ENCODE measurements at regions not wholly inside any gene's neighbourhood (a gene's known extent, or its start where the extent isn't known, plus 50 kb on each side); places are given as distances from the start of the nearest gene placed in this dataset.
A peak's percentile ranks its signal among the peaks of the same experiment; 100 is the strongest.

DNA sequence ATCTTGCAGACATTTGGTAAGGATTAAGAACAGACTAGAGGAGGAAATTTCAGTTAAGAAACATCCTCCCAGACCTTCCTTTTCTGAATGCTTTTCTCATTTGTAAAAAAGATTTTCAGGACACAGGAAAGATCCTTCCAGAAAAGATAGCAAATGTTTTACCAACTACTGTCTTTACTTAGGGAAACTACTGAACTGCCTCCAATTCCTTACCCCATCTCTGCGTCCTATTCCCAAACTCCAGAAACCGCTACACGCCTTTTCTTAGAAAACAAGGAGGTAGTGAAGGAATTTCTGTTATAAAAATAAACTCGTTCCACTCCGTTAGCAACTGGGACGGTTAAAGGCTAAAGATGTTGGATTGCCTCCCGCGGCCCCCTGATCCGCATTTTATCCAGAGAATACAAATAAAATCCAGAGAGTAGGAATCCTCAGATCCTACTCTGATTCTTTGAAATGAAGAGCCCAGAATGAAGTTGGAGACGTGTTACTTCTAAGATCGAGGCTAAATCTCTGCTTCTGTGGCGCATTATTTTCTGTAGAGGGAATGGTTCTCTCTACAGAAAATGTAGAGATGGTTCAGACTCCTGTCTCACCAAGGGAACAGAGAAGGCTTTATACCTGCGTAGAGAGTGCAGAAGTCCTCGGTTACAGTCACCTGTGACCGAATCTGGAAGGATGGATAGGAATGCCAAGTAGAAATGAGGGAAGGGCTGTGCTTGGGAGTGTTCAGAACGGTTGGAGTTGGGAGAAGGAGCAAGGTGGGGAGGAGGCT lies 133.0 kb downstream of the GPX5 start:
- TF ChIP-seq, protein P1, sequence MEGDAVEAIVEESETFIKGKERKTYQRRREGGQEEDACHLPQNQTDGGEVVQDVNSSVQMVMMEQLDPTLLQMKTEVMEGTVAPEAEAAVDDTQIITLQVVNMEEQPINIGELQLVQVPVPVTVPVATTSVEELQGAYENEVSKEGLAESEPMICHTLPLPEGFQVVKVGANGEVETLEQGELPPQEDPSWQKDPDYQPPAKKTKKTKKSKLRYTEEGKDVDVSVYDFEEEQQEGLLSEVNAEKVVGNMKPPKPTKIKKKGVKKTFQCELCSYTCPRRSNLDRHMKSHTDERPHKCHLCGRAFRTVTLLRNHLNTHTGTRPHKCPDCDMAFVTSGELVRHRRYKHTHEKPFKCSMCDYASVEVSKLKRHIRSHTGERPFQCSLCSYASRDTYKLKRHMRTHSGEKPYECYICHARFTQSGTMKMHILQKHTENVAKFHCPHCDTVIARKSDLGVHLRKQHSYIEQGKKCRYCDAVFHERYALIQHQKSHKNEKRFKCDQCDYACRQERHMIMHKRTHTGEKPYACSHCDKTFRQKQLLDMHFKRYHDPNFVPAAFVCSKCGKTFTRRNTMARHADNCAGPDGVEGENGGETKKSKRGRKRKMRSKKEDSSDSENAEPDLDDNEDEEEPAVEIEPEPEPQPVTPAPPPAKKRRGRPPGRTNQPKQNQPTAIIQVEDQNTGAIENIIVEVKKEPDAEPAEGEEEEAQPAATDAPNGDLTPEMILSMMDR (IDR thresholded peaks at IDR 0.05; ENCODE audit: unreplicated experiment in 3 of 3) = no peak
- Mint-ChIP-seq H3K4me3 (peak overlapping the region; percentile 86 to 95 (median 92)), H3K9me3 (no peaks in the 10 kb centered on the region)

DNA sequence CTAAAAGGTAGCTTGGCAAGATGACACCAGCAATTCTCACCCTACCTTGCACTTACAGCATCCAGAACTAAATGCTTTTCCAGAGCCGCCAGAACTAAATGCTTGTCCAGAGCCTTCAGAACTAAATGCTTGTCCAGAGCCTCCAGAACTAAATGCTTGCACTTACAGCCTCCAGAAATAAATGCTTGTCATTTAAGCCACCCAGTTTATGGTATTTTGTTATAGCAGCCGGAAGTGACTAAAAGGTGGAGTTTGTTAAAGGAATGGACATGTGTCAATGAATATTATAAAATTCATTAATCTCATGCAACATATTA lies 133.5 kb downstream of the GPX5 start:
- Mint-ChIP-seq H3K27me3 (ENCODE audit: low read depth) (peaks cover 13% of the 10 kb centered on the region), H3K27ac (peak overlapping the region in 2 of 3 experiments; percentile 55 to 77), H3K9me3 (no peaks in the 10 kb centered on the region)

More for the DNA sequence above, 133.0 kb downstream of the GPX5 start:
- peak overlapping the region; percentile 55 to 88 (median 77) for H3K27ac Mint-ChIP-seq
- H3K27me3 Mint-ChIP-seq (ENCODE audit: low read depth) = peaks cover 13% of the 10 kb centered on the region
- peaks cover 11% of the 10 kb centered on the region for H3K4me1 Mint-ChIP-seq
- no peaks in the 10 kb centered on the region for H3K36me3 Mint-ChIP-seq (ENCODE audit: low read depth)

DNA sequence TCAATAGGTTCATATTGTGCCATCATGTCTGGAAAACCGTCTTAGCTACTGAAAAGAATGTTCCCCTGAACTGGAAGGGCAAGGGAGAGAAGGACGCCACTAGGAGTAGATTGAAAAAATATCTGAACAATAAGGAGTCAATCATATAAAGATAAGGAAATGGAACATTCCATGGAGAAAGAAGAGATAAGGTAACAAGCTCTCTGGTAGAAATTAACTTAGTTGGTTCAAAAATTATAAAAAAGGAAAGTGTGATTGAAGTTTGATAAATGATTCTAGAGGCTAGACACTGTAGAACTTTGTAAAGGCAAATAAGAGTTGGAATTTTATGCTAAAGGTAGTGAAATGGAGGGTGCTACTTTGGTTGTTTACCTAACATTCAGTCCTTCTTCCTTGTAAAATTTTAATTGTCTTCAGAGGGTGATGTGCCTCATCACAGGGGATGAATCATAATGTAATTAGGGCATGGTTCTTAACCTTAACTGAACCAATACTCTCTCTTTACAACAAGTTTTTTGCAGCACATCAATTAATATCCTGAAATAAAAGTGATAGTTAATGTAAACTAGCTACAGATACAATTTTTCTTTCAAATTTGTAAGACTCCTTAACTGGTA lies 135.5 kb downstream of the GPX5 start:
- Mint-ChIP-seq H3K27me3 (ENCODE audit: low read depth) (peaks cover 13% of the 10 kb centered on the region), H3K4me1 (peaks cover 11% of the 10 kb centered on the region), H3K4me3 (peak overlapping the region in 1 of 3 experiments; percentile 27), H3K9me3 (no peaks in the 10 kb centered on the region), H3K27ac (no peak overlapping the region), H3K36me3 (ENCODE audit: low read depth) (no peaks in the 10 kb centered on the region)
- TF ChIP-seq, protein P1 (IDR thresholded peaks at IDR 0.05; ENCODE audit: unreplicated experiment in 3 of 3) = no peak

More for the DNA sequence above, 133.5 kb downstream of the GPX5 start:
- Mint-ChIP-seq H3K36me3 (ENCODE audit: low read depth) (no peaks in the 10 kb centered on the region), H3K4me1 (peaks cover 11% of the 10 kb centered on the region), H3K4me3 (peak overlapping the region; percentile 86 to 95 (median 92))
- TF ChIP-seq, protein P1 (IDR thresholded peaks at IDR 0.05; ENCODE audit: unreplicated experiment in 3 of 3) = no peak

DNA sequence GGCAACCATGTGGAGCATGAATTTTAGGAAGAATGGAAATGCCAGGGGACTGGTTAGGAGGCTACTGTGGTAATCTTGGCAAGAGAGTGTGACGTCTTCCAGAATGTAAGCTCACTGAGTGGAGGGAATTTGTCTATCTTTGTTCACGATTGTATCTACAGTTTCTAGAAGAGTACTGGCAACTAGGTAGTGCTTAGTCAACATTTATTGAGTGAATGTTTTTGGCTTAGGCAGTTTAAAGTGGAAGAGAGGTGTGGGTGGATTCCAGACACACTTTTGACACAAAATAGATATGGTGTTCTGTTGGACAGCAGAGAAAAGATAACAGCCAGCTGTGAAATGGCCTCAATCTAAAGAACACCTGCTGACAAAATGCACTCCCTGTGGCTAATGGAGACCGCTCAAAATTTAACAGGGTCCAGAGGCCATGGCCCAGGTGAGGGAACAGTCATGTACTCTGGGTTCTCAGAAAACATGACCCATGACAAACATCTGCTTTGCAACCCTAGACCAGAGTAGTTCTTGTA lies 139.3 kb downstream of the GPX5 start:
- Mint-ChIP-seq H3K9me3 (no peaks in the 10 kb centered on the region), H3K4me1 (no peaks in the 10 kb centered on the region), H3K27me3 (ENCODE audit: low read depth) (no peaks in the 10 kb centered on the region), H3K36me3 (ENCODE audit: low read depth) (no peaks in the 10 kb centered on the region), H3K4me3 (no peak overlapping the region), H3K27ac (no peak overlapping the region)
- TF ChIP-seq, protein P1 (IDR thresholded peaks at IDR 0.05; ENCODE audit: unreplicated experiment in 3 of 3) = no peak

DNA sequence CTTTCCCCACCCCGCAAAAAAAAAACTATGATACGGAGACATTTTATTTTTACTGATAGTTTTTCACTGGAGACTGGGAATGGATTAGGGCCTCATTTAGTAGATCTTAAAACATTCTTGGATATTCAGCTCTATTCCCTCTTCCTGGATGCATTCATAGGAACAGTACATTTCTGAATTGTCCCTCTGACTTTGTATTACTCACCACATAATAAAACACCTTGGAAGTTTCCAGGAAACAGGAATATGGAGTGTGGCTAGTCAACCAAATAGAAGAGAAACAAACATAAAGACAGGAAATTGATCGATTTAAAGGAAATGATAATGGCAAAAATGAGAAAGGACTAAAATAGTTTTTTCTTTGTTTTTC lies 147.7 kb downstream of the GPX5 start:
- Mint-ChIP-seq H3K36me3 (ENCODE audit: low read depth) (no peaks in the 10 kb centered on the region), H3K4me1 (peaks cover 5% of the 10 kb centered on the region), H3K27ac (no peak overlapping the region), H3K4me3 (peak overlapping the region; percentile 83 to 89 (median 89)), H3K9me3 (no peaks in the 10 kb centered on the region), H3K27me3 (ENCODE audit: low read depth) (peaks cover 27% of the 10 kb centered on the region)
- TF ChIP-seq, protein P1 (IDR thresholded peaks at IDR 0.05; ENCODE audit: unreplicated experiment in 3 of 3) = no peak
